ENCODE measurements at regions not wholly inside any gene's neighbourhood (a gene's known extent, or its start where the extent isn't known, plus 50 kb on each side); places are given as distances from the start of the nearest gene placed in this dataset.

GRCh38 chr11:129643031-129643721 lies 172.5 kb upstream of the TMEM45B start:
- TF ChIP-seq ZFP36 (IDR thresholded peaks at IDR 0.05; ENCODE audit: low read depth, low read length, partially characterized antibody), result no peak
- TF ChIP-seq ETV5 (CRISPR knock-in tag; IDR thresholded peaks at IDR 0.05; ENCODE audit: low read depth), result no peak
- no peak for TF ChIP-seq TARDBP (IDR thresholded peaks at IDR 0.05)
- TF ChIP-seq RCOR1 (IDR thresholded peaks at IDR 0.05; ENCODE audit: borderline replicate concordance in 1 of 2, low read depth in 2 of 2, low read length in 2 of 2), result no peak

Measured in K562 (cell line).